Natural killer cell (primary cell): ENCODE measurements at regions not wholly inside any gene's neighbourhood (a gene's known extent, or its start where the extent isn't known, plus 50 kb on each side); places are given as distances from the start of the nearest gene placed in this dataset.

ENCODE experiments used
- ATAC-seq, 3 donors: fragments of 150-1000 bp in 2 of 3; fragments of 200-7000 bp in 1 of 3; cut with Tn5 transposase; 1 replicate in 1 of 3; 2 replicates in 2 of 3; pipeline ENCODE4 v1.10.0; 2021; ENCODE audit warnings: mild to moderate bottlenecking in 2 of 3, moderate library complexity in 2 of 3
- DNase-seq, 2 donors: peaks; one replicate each; pipeline versions ENCODE4 v3.0.0 to v3.0.0-alpha.2; 2013 to 2021; ENCODE audit warnings: mixed read lengths in 1 of 2
- H3K27ac ChIP-seq: one replicate; pipeline ENCODE4 v1.5.1; 2013; ENCODE audit warnings: mild to moderate bottlenecking, low read length
- H3K27me3 ChIP-seq: one replicate; pipeline ENCODE4 v1.6.1; 2013; ENCODE audit warnings: low read length; ENCODE audit not compliant: control insufficient read depth, insufficient read depth
- H3K36me3 ChIP-seq: one replicate; pipeline ENCODE4 v1.6.1; 2013; ENCODE audit warnings: low read length; ENCODE audit not compliant: control insufficient read depth, insufficient read depth
- H3K4me1 ChIP-seq: one replicate; pipeline ENCODE4 v1.6.1; 2013; ENCODE audit warnings: low read length; ENCODE audit not compliant: control insufficient read depth, insufficient read depth
- H3K4me3 ChIP-seq: one replicate; pipeline ENCODE4 v1.5.1; 2013; ENCODE audit warnings: low read length
- H3K9me3 ChIP-seq: one replicate; pipeline ENCODE4 v1.6.1; 2013; ENCODE audit warnings: low read length; ENCODE audit not compliant: control insufficient read depth, insufficient read depth
- H3K27ac Mint-ChIP-seq, 2 donors: one replicate each; pipeline ENCODE4 v1.8.0; 2022; ENCODE audit warnings: mild to moderate bottlenecking in 2 of 2, mixed read lengths in 2 of 2, moderate library complexity in 1 of 2
- H3K27me3 Mint-ChIP-seq, 2 donors: one replicate each; pipeline ENCODE4 v1.8.0; 2022; ENCODE audit warnings: low read depth in 2 of 2, mixed read lengths in 2 of 2
- H3K36me3 Mint-ChIP-seq: one replicate; pipeline ENCODE4 v1.8.0; 2022; ENCODE audit warnings: mixed read lengths
- H3K4me1 Mint-ChIP-seq, 2 donors: one replicate each; pipeline ENCODE4 v1.8.0; 2022; ENCODE audit warnings: mixed read lengths in 2 of 2
- H3K4me3 Mint-ChIP-seq: one replicate; pipeline ENCODE4 v1.8.0; 2022; ENCODE audit warnings: mild to moderate bottlenecking, moderate library complexity, mixed read lengths
- H3K9me3 Mint-ChIP-seq, 2 donors: one replicate each; pipeline ENCODE4 v1.8.0; 2022; ENCODE audit warnings: mixed read lengths in 2 of 2
- WGBS: methylation state at CpG from one replicate; pipeline ENCODE4 v1.1.7; 2013; ENCODE audit warnings: missing lambda C conversion rate; ENCODE audit not compliant: insufficient coverage; 5-methylcytosine and 5-hydroxymethylcytosine counted together
- intact Hi-C: fragments of 100-400 bp; cut with micrococcal nuclease; formaldehyde crosslinking; loops from one replicate; pipeline ENCODE4 v1.14.2; 2022
- TF ChIP-seq, protein P1 (sequence below): fragments of 200-600 bp; IDR thresholded peaks from one replicate; pipeline ENCODE4 v1.8.0; 2022; ENCODE audit warnings: antibody characterized with exemption

DNA sequence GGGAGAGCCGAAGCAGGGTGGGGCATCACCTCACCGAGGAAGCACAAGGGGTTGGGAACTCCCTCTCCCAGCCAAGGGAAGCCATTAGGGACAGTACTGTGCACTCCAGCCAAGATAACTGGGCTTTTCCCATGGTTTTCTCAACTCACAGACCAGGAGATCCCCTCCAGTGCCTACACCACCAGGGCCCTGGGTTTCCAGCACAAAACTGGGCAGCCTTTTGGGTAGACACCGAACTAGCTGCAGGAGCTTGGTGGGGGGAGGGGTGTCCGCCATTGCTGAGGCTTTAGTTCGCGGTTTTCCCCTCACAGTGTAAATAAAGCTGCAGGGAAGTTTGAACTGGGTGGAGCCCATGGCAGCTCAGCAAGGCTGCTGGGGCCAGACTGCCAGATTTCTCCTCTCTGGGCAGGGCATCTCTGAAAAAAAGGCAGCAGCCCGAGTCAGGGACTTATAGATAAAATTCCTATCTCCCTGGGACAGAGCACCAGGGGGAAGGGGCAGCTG, 129.6 kb upstream of the LMCD1 start:
- Histone ChIP-seq H3K27me3 (no peaks in the 10 kb centered on the region), H3K36me3 (no peaks in the 10 kb centered on the region), H3K27ac (no peak overlapping the region), H3K4me1 (no peaks in the 10 kb centered on the region), H3K9me3 (no peaks in the 10 kb centered on the region), H3K4me3 (no peak overlapping the region)
- Mint-ChIP-seq H3K36me3 (peaks cover 17% of the 10 kb centered on the region), H3K4me3 (no peak overlapping the region), H3K9me3 (peaks cover 0 to 5% of the 10 kb centered on the region in 2 donors), H3K4me1 (peaks cover 0 to 6% of the 10 kb centered on the region in 2 donors), H3K27me3 (peaks cover 7 to 18% of the 10 kb centered on the region in 2 donors), H3K27ac (no peak overlapping the region)
- no peak for ATAC-seq
- TF ChIP-seq, protein P1, sequence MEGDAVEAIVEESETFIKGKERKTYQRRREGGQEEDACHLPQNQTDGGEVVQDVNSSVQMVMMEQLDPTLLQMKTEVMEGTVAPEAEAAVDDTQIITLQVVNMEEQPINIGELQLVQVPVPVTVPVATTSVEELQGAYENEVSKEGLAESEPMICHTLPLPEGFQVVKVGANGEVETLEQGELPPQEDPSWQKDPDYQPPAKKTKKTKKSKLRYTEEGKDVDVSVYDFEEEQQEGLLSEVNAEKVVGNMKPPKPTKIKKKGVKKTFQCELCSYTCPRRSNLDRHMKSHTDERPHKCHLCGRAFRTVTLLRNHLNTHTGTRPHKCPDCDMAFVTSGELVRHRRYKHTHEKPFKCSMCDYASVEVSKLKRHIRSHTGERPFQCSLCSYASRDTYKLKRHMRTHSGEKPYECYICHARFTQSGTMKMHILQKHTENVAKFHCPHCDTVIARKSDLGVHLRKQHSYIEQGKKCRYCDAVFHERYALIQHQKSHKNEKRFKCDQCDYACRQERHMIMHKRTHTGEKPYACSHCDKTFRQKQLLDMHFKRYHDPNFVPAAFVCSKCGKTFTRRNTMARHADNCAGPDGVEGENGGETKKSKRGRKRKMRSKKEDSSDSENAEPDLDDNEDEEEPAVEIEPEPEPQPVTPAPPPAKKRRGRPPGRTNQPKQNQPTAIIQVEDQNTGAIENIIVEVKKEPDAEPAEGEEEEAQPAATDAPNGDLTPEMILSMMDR = no peak
- 86% methylated on average over 7 of the region's 7 CpGs for WGBS
- no peak for DNase-seq
- intact Hi-C loops = no loop called here

DNA sequence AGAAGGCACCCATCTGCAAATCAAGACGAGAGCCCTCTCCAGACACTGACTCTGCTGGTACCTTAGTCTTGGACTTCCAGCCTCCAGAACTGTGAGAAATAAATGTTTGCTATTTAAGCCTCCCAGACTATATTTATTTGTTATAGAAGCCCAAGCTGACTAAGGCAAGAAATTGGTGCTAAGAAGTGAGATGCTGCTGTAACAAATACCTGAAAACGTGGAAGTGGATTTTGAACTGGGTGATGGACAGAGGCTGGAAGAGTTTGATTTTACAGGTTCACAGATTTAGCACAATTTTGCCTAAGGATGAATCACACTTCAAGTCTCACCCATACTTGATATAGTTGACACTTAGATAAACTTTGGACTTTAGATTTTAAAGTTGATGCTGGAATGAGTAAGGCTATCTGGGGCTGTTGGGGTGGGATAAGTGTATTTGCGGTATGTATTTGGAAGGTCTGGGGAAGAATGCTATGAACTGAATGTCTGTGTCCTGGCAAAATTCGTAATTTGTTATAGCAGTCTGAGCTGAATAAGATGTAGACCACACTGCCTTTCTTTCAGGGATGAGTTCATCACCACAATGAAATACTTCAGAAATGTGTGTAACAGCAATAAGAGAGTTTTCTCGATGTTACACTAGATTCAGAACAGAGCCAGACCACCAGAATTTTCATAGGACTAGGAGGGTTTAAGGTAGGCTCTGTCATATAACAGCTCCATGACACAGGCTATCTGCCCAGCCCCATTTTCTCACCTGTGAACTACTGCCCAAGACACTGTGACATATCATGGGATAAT, 120.5 kb upstream of the LMCD1 start:
- 83% methylated on average over 5 of the region's 5 CpGs for WGBS

DNA sequence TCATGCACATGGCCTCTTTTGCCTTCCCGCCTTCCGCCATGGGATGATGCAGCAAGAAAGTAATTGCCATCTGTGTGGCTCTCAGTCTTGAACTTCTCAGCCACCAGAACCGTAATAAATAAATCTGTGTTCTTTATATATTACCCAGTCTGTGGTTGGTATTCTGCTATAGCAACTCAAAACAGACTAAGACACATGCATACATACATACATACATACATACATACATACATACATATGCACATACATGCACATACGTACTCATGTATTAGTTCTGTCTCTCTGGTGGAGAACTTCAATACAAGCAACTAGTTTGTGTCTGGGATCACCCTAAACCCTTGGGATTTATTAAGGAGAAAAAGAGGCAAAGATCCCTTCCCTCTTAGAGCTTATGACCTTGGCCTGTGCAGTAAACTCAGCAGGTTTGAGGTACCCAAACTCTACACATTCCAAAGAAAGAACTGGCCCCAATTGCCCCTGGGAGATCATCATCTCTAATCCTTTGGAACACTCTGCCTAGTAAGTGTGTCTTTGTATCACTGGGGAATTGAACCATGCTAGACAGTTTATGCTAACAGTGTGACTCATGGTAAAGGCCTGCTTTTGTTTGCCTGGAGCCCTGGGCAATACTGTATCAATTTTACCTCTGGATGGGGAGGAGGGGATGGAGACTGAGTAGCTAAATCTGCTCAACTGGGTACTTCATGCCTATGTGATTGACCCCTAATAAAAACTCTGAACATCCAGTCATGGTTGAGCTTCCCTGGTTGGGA, 115.6 kb upstream of the LMCD1 start:
- ATAC-seq = no peak
- WGBS = 86% methylated on average over 4 of the region's 4 CpGs
- peaks cover 3 to 4% of the 10 kb centered on the region in 2 donors for H3K4me1 Mint-ChIP-seq

More for the DNA sequence above, 120.5 kb upstream of the LMCD1 start:
- no peak overlapping the region for H3K27ac Mint-ChIP-seq
- ATAC-seq (no peak), DNase-seq (no peak)
- peaks cover 4 to 5% of the 10 kb centered on the region in 2 donors for H3K4me1 Mint-ChIP-seq
- H3K27me3 Mint-ChIP-seq = no peaks in the 10 kb centered on the region
- intact Hi-C loops = loop anchor here (5.0 kb wide), 1 partner anchor 39 kb away; no protein-coding TSS in a partner anchor
- H3K9me3 Mint-ChIP-seq = no peaks in the 10 kb centered on the region
- no peaks in the 10 kb centered on the region for H3K9me3 ChIP-seq
- H3K36me3 Mint-ChIP-seq = peaks cover 8% of the 10 kb centered on the region
- no peak overlapping the region for H3K4me3 Mint-ChIP-seq
- no peak overlapping the region for H3K27ac ChIP-seq
- TF ChIP-seq, protein P1 = no peak
- H3K4me1 ChIP-seq = no peaks in the 10 kb centered on the region
- H3K4me3 ChIP-seq = no peak overlapping the region
- no peaks in the 10 kb centered on the region for H3K27me3 ChIP-seq
- H3K36me3 ChIP-seq = no peaks in the 10 kb centered on the region

More for the DNA sequence above, 115.6 kb upstream of the LMCD1 start:
- Mint-ChIP-seq H3K27me3 (no peaks in the 10 kb centered on the region), H3K27ac (no peak overlapping the region), H3K9me3 (peaks cover 0 to 2% of the 10 kb centered on the region in 2 donors), H3K4me3 (no peak overlapping the region), H3K36me3 (no peaks in the 10 kb centered on the region)
- H3K27me3 ChIP-seq = no peaks in the 10 kb centered on the region
- no peak overlapping the region for H3K27ac ChIP-seq
- TF ChIP-seq, protein P1 = no peak
- no peak for DNase-seq
- no peaks in the 10 kb centered on the region for H3K9me3 ChIP-seq
- no peaks in the 10 kb centered on the region for H3K4me1 ChIP-seq
- no peak overlapping the region for H3K4me3 ChIP-seq
- intact Hi-C loops = no loop called here
- H3K36me3 ChIP-seq = no peaks in the 10 kb centered on the region
